Astrocyte of the cerebellum (primary cell): ENCODE measurements at regions not wholly inside any gene's neighbourhood (a gene's known extent, or its start where the extent isn't known, plus 50 kb on each side); places are given as distances from the start of the nearest gene placed in this dataset.
"Not testable (repeated sequence)": the region's sequence is repeated elsewhere in the genome, so short reads cannot be mapped to it uniquely, and the experiment has no call there.

Source experiments
- DNase-seq: peaks from one replicate; pipeline ENCODE4 v3.0.0-alpha.2; 2011; ENCODE audit warnings: low read depth
- H3K4me3 ChIP-seq: 2 replicates; pipeline ENCODE4 v1.5.1; 2011; ENCODE audit warnings: mild to moderate bottlenecking, low read depth, low read length, moderate library complexity
- in situ Hi-C: cut with HindIII; loops from 2 replicates; pipeline ENCODE4 v1.10.0; 2017; ENCODE audit warnings: low sequenced_read_pairs
- TF ChIP-seq, protein P1 (sequence below): IDR thresholded peaks from 2 replicates; pipeline ENCODE4 v1.5.1; 2012; ENCODE audit warnings: low read length, low read depth, moderate library complexity, mild to moderate bottlenecking; ENCODE audit errors: missing control alignments

- in situ Hi-C loops, DNase-seq, H3K4me3 ChIP-seq: not testable (repeated sequence)
Measured at GRCh38 chr15:20002560-20002959, 539.0 kb downstream of the GOLGA6L6 start.

GRCh38 chr15:19996574-19997194 lies 544.9 kb downstream of the GOLGA6L6 start:
- DNase-seq, H3K4me3 ChIP-seq, in situ Hi-C loops: not testable (repeated sequence)

DNA sequence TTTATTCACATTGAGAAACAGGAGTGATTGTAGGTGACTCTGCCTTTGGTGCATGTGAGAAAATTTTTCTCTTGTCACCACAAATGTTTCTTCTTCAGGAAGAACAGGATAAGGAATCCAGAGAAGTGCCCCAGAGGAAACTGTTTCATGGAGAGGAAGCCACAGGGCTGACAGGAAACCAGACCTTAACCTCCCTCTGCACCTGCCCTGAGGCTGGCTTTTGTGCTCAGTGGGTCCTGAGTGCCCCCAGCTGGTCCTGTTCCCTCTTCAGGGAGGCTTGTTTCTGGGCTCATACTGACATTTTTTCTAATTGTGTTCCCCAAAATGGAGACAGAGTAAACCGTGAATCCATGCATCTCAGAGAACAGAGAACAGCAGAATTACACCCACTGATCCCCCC lies 546.3 kb downstream of the GOLGA6L6 start:
- H3K4me3 ChIP-seq, DNase-seq, in situ Hi-C loops: not testable (repeated sequence)

DNA sequence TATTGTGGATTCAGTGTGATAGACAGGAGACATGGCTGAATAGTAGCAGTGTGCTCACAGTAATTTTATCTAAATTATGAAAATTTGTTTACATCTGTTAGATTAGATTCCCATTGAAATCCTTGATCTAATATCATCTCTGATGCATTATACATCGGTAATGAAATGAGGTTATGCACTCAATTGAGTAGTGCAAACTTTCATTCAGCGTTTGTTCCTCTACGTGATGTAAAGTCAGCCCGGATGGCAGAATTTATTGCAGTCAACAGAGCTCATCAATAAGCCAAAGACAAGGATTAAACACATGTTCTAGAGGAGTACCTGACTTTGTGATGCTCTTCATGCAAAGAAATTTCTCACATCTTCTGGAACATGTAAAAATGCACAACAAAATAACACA lies 549.2 kb downstream of the GOLGA6L6 start:
- in situ Hi-C loops: no loop called here
- DNase-seq: no peak
- TF ChIP-seq, protein P1, sequence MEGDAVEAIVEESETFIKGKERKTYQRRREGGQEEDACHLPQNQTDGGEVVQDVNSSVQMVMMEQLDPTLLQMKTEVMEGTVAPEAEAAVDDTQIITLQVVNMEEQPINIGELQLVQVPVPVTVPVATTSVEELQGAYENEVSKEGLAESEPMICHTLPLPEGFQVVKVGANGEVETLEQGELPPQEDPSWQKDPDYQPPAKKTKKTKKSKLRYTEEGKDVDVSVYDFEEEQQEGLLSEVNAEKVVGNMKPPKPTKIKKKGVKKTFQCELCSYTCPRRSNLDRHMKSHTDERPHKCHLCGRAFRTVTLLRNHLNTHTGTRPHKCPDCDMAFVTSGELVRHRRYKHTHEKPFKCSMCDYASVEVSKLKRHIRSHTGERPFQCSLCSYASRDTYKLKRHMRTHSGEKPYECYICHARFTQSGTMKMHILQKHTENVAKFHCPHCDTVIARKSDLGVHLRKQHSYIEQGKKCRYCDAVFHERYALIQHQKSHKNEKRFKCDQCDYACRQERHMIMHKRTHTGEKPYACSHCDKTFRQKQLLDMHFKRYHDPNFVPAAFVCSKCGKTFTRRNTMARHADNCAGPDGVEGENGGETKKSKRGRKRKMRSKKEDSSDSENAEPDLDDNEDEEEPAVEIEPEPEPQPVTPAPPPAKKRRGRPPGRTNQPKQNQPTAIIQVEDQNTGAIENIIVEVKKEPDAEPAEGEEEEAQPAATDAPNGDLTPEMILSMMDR: no peak
- no peak overlapping the region for H3K4me3 ChIP-seq

- no peak overlapping the region for H3K4me3 ChIP-seq
- TF ChIP-seq, protein P1: no peak
- in situ Hi-C loops: no loop called here
- no peak for DNase-seq
Measured at GRCh38 chr15:19988094-19988660, 553.4 kb downstream of the GOLGA6L6 start.

DNA sequence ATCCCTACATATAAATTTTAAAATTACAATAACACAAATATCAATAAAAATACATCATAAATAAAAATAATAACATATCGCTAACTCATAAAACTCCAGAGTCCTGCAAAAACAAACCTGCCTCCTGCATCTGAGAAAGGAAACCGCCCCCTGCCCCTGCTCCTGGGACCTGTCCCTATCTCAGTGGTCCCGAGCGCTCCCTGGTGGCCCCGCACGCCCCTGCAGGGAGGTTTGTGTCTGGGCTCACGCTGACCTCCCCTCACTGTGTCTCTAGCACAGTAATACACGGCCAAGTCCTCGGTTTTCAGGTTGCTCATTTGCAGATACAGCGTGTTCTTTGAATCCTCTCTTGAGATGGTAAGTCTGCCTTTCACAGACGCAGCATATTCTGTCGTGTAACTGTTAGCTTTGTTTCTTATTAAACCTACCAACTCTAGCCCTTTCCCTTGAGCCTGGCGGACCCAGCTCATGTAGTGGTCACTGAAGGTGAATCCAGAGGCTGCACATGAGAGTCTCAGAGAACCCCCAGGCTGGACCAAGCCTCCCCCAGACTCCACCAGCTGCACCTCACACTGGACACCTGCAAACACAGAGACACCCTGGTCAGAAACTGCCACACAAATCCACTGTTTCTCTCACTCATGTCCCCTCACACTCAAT lies 554.1 kb downstream of the GOLGA6L6 start:
- no peak overlapping the region for H3K4me3 ChIP-seq
- in situ Hi-C loops: no loop called here
- no peak for DNase-seq
- TF ChIP-seq, protein P1: no peak

- in situ Hi-C loops: no loop called here
- no peak for DNase-seq
- H3K4me3 ChIP-seq: no peak overlapping the region
- TF ChIP-seq, protein P1: no peak
Measured at GRCh38 chr15:19984101-19984500, 557.5 kb downstream of the GOLGA6L6 start.

GRCh38 chr15:19974998-19975397 lies 566.6 kb downstream of the GOLGA6L6 start:
- in situ Hi-C loops: no loop called here
- no peak for DNase-seq
- TF ChIP-seq, protein P1: no peak
- H3K4me3 ChIP-seq: no peak overlapping the region
